HT-29 (cell line): ENCODE measurements at regions not wholly inside any gene's neighbourhood (a gene's known extent, or its start where the extent isn't known, plus 50 kb on each side); places are given as distances from the start of the nearest gene placed in this dataset. TPM values are rescaled to one million over a fixed set of nuclear protein-coding genes. Genes with fewer than 3 reads are reported as not detected.

Experiments used
- DNase-seq: peaks from one replicate; pipeline ENCODE4 v3.0.0-alpha.2; 2015; ENCODE audit warnings: low spot score
- small RNA-seq: library from RNA; depleted of rRNA; stranded (forward); fragments of <200 nt; gene quantifications from one replicate; pipeline ENCODE3, GENCODE V24; 2014

- DNase-seq: peak; percentile 70
Measured at GRCh38 chr9:12640016-12640587, 53.1 kb upstream of the TYRP1 start.

GRCh38 chr9:12640866-12641636 is 52.1 kb upstream of the TYRP1 start:
- DNase-seq: no peak

Small RNAs in the stretch of these regions (small RNA-seq; reads per million reads assigned to genes)
- gene AL161788.1 (not detected), gene AL162413.1 (not detected), gene AL592227.1 (not detected), gene RNU2-47P (1.1 reads per million, percentile 39 among the genes with 10 or more reads in this experiment)
